ENCODE measurements at regions not wholly inside any gene's neighbourhood (a gene's known extent, or its start where the extent isn't known, plus 50 kb on each side); places are given as distances from the start of the nearest gene placed in this dataset.

GRCh38 chr2:6769346-6769745 lies 96.4 kb downstream of the CMPK2 start:
- H3K36me3 ChIP-seq (ENCODE audit: control insufficient read depth in 2 of 2, insufficient read depth in 2 of 2, low read length in 1 of 2) = no peaks in the 10 kb centered on the region

GRCh38 chr2:6770006-6770405 lies 95.7 kb downstream of the CMPK2 start:
- Histone ChIP-seq H3K36me3 (ENCODE audit: control insufficient read depth in 2 of 2, insufficient read depth in 2 of 2, low read length in 1 of 2) (no peaks in the 10 kb centered on the region), H3K27ac (ENCODE audit: low read depth in 1 of 2, low read length in 1 of 2) (no peak overlapping the region), H3K27me3 (ENCODE audit: control insufficient read depth in 2 of 2, insufficient read depth in 1 of 2, low read length in 1 of 2) (peaks cover 5 to 29% of the 10 kb centered on the region in 2 donors), H3K4me3 (ENCODE audit: low read length in 2 of 2) (no peak overlapping the region), H3K9me3 (ENCODE audit: control insufficient read depth in 2 of 2, insufficient read depth in 1 of 2, low read length in 1 of 2) (no peaks in the 10 kb centered on the region), H3K4me1 (ENCODE audit: control insufficient read depth in 2 of 2, insufficient read depth in 2 of 2, low read length in 2 of 2) (peaks cover 0 to 3% of the 10 kb centered on the region in 2 donors)
- 89% methylated on average over 16 of the region's 16 CpGs for WGBS
- DNase-seq (ENCODE audit: low read depth in 6 of 9, low spot score in 9 of 9) = no peak

More at GRCh38 chr2:6769346-6769745, 96.4 kb downstream of the CMPK2 start:
- Histone ChIP-seq H3K4me3 (ENCODE audit: low read length in 2 of 2) (no peak overlapping the region), H3K9me3 (ENCODE audit: control insufficient read depth in 2 of 2, insufficient read depth in 1 of 2, low read length in 1 of 2) (no peaks in the 10 kb centered on the region), H3K27me3 (ENCODE audit: control insufficient read depth in 2 of 2, insufficient read depth in 1 of 2, low read length in 1 of 2) (peaks cover 5 to 29% of the 10 kb centered on the region in 2 donors), H3K27ac (ENCODE audit: low read depth in 1 of 2, low read length in 1 of 2) (no peak overlapping the region), H3K4me1 (ENCODE audit: control insufficient read depth in 2 of 2, insufficient read depth in 2 of 2, low read length in 2 of 2) (peaks cover 0 to 3% of the 10 kb centered on the region in 2 donors)
- DNase-seq (ENCODE audit: low read depth in 6 of 9, low spot score in 9 of 9) = no peak

GRCh38 chr2:6771634-6772611 lies 93.8 kb downstream of the CMPK2 start:
- H3K4me3 ChIP-seq (ENCODE audit: low read length in 2 of 2) = no peak overlapping the region
- H3K9me3 ChIP-seq (ENCODE audit: control insufficient read depth in 2 of 2, insufficient read depth in 1 of 2, low read length in 1 of 2) = no peaks in the 10 kb centered on the region
- 83% methylated on average over 19 of the region's 19 CpGs for WGBS
- H3K27me3 ChIP-seq (ENCODE audit: control insufficient read depth in 2 of 2, insufficient read depth in 1 of 2, low read length in 1 of 2) = peaks cover 5 to 31% of the 10 kb centered on the region in 2 donors
- H3K36me3 ChIP-seq (ENCODE audit: control insufficient read depth in 2 of 2, insufficient read depth in 2 of 2, low read length in 1 of 2) = no peaks in the 10 kb centered on the region
- no peak overlapping the region for H3K27ac ChIP-seq (ENCODE audit: low read depth in 1 of 2, low read length in 1 of 2)
- H3K4me1 ChIP-seq (ENCODE audit: control insufficient read depth in 2 of 2, insufficient read depth in 2 of 2, low read length in 2 of 2) = peaks cover 0 to 3% of the 10 kb centered on the region in 2 donors
- DNase-seq (ENCODE audit: low read depth in 6 of 9, low spot score in 9 of 9) = no peak

GRCh38 chr2:6773007-6773693 lies 92.6 kb downstream of the CMPK2 start:
- Histone ChIP-seq H3K9me3 (ENCODE audit: control insufficient read depth in 2 of 2, insufficient read depth in 1 of 2, low read length in 1 of 2) (no peaks in the 10 kb centered on the region), H3K27ac (ENCODE audit: low read depth in 1 of 2, low read length in 1 of 2) (no peak overlapping the region), H3K27me3 (ENCODE audit: control insufficient read depth in 2 of 2, insufficient read depth in 1 of 2, low read length in 1 of 2) (peaks cover 5 to 31% of the 10 kb centered on the region in 2 donors), H3K4me1 (ENCODE audit: control insufficient read depth in 2 of 2, insufficient read depth in 2 of 2, low read length in 2 of 2) (peaks cover 0 to 3% of the 10 kb centered on the region in 2 donors), H3K4me3 (ENCODE audit: low read length in 2 of 2) (no peak overlapping the region), H3K36me3 (ENCODE audit: control insufficient read depth in 2 of 2, insufficient read depth in 2 of 2, low read length in 1 of 2) (no peaks in the 10 kb centered on the region)
- DNase-seq (ENCODE audit: low read depth in 6 of 9, low spot score in 9 of 9) = peak; percentile 8 to 74 (median 36)
- 13% methylated on average over 29 of the region's 29 CpGs for WGBS

GRCh38 chr2:6773694-6774044 lies 92.0 kb downstream of the CMPK2 start:
- peaks cover 0 to 3% of the 10 kb centered on the region in 2 donors for H3K4me1 ChIP-seq (ENCODE audit: control insufficient read depth in 2 of 2, insufficient read depth in 2 of 2, low read length in 2 of 2)
- 80% methylated on average over 7 of the region's 7 CpGs for WGBS
- H3K27ac ChIP-seq (ENCODE audit: low read depth in 1 of 2, low read length in 1 of 2) = no peak overlapping the region
- DNase-seq (ENCODE audit: low read depth in 6 of 9, low spot score in 9 of 9) = no peak
- no peaks in the 10 kb centered on the region for H3K9me3 ChIP-seq (ENCODE audit: control insufficient read depth in 2 of 2, insufficient read depth in 1 of 2, low read length in 1 of 2)
- H3K36me3 ChIP-seq (ENCODE audit: control insufficient read depth in 2 of 2, insufficient read depth in 2 of 2, low read length in 1 of 2) = no peaks in the 10 kb centered on the region
- no peak overlapping the region for H3K4me3 ChIP-seq (ENCODE audit: low read length in 2 of 2)
- peaks cover 5 to 31% of the 10 kb centered on the region in 2 donors for H3K27me3 ChIP-seq (ENCODE audit: control insufficient read depth in 2 of 2, insufficient read depth in 1 of 2, low read length in 1 of 2)

GRCh38 chr2:6776125-6776524 lies 89.6 kb downstream of the CMPK2 start:
- Histone ChIP-seq H3K9me3 (ENCODE audit: control insufficient read depth in 2 of 2, insufficient read depth in 1 of 2, low read length in 1 of 2) (no peaks in the 10 kb centered on the region), H3K4me1 (ENCODE audit: control insufficient read depth in 2 of 2, insufficient read depth in 2 of 2, low read length in 2 of 2) (peaks cover 3 to 7% of the 10 kb centered on the region in 2 donors), H3K4me3 (ENCODE audit: low read length in 2 of 2) (no peak overlapping the region), H3K27me3 (ENCODE audit: control insufficient read depth in 2 of 2, insufficient read depth in 1 of 2, low read length in 1 of 2) (peaks cover 5 to 29% of the 10 kb centered on the region in 2 donors), H3K27ac (ENCODE audit: low read depth in 1 of 2, low read length in 1 of 2) (no peak overlapping the region), H3K36me3 (ENCODE audit: control insufficient read depth in 2 of 2, insufficient read depth in 2 of 2, low read length in 1 of 2) (no peaks in the 10 kb centered on the region)
- WGBS = 92% methylated on average over 4 of the region's 4 CpGs
- no peak for DNase-seq (ENCODE audit: low read depth in 6 of 9, low spot score in 9 of 9)

GRCh38 chr2:6777626-6778025 lies 88.1 kb downstream of the CMPK2 start:
- no peak for DNase-seq (ENCODE audit: low read depth in 6 of 9, low spot score in 9 of 9)
- Histone ChIP-seq H3K4me1 (ENCODE audit: control insufficient read depth in 2 of 2, insufficient read depth in 2 of 2, low read length in 2 of 2) (peaks cover 2 to 7% of the 10 kb centered on the region in 2 donors), H3K27ac (ENCODE audit: low read depth in 1 of 2, low read length in 1 of 2) (no peak overlapping the region), H3K27me3 (ENCODE audit: control insufficient read depth in 2 of 2, insufficient read depth in 1 of 2, low read length in 1 of 2) (peaks cover 2 to 16% of the 10 kb centered on the region in 2 donors), H3K4me3 (ENCODE audit: low read length in 2 of 2) (no peak overlapping the region), H3K9me3 (ENCODE audit: control insufficient read depth in 2 of 2, insufficient read depth in 1 of 2, low read length in 1 of 2) (no peaks in the 10 kb centered on the region), H3K36me3 (ENCODE audit: control insufficient read depth in 2 of 2, insufficient read depth in 2 of 2, low read length in 1 of 2) (no peaks in the 10 kb centered on the region)
- whole genome bisulfite sequencing = 97% methylated on average over 4 of the region's 4 CpGs

GRCh38 chr2:6780765-6781274 lies 84.9 kb downstream of the CMPK2 start:
- Histone ChIP-seq H3K9me3 (ENCODE audit: control insufficient read depth in 2 of 2, insufficient read depth in 1 of 2, low read length in 1 of 2) (no peaks in the 10 kb centered on the region), H3K27me3 (ENCODE audit: control insufficient read depth in 2 of 2, insufficient read depth in 1 of 2, low read length in 1 of 2) (no peaks in the 10 kb centered on the region), H3K36me3 (ENCODE audit: control insufficient read depth in 2 of 2, insufficient read depth in 2 of 2, low read length in 1 of 2) (no peaks in the 10 kb centered on the region), H3K27ac (ENCODE audit: low read depth in 1 of 2, low read length in 1 of 2) (no peak overlapping the region), H3K4me1 (ENCODE audit: control insufficient read depth in 2 of 2, insufficient read depth in 2 of 2, low read length in 2 of 2) (peaks cover 2 to 7% of the 10 kb centered on the region in 2 donors), H3K4me3 (ENCODE audit: low read length in 2 of 2) (no peak overlapping the region)
- peak in 6 of 9 donors; percentile 4 to 58 (median 14) for DNase-seq (ENCODE audit: low read depth in 6 of 9, low spot score in 9 of 9)
- WGBS = 4% methylated on average over 8 of the region's 8 CpGs
